Astrocyte of the spinal cord (primary cell): ENCODE measurements at regions not wholly inside any gene's neighbourhood (a gene's known extent, or its start where the extent isn't known, plus 50 kb on each side); places are given as distances from the start of the nearest gene placed in this dataset.
"Not testable (repeated sequence)": the region's sequence is repeated elsewhere in the genome, so short reads cannot be mapped to it uniquely, and the experiment has no call there.

Experiments
- DNase-seq: peaks from one replicate; pipeline ENCODE4 v3.0.0; 2011; ENCODE audit warnings: low read depth, low spot score
- H3K4me3 ChIP-seq: 2 replicates; pipeline ENCODE4 v1.5.1; 2011; ENCODE audit warnings: low read depth, mild to moderate bottlenecking, low read length, moderate library complexity
- in situ Hi-C: cut with HindIII; loops from 2 replicates; pipeline ENCODE4 v1.10.0; 2017; ENCODE audit warnings: low sequenced_read_pairs
- TF ChIP-seq, protein P1 (sequence below): IDR thresholded peaks from 2 replicates; pipeline ENCODE4 v1.5.1; 2012; ENCODE audit warnings: low read depth, mild to moderate bottlenecking, low read length, inconsistent platforms

- in situ Hi-C loops = no loop called here
- TF ChIP-seq, protein P1, sequence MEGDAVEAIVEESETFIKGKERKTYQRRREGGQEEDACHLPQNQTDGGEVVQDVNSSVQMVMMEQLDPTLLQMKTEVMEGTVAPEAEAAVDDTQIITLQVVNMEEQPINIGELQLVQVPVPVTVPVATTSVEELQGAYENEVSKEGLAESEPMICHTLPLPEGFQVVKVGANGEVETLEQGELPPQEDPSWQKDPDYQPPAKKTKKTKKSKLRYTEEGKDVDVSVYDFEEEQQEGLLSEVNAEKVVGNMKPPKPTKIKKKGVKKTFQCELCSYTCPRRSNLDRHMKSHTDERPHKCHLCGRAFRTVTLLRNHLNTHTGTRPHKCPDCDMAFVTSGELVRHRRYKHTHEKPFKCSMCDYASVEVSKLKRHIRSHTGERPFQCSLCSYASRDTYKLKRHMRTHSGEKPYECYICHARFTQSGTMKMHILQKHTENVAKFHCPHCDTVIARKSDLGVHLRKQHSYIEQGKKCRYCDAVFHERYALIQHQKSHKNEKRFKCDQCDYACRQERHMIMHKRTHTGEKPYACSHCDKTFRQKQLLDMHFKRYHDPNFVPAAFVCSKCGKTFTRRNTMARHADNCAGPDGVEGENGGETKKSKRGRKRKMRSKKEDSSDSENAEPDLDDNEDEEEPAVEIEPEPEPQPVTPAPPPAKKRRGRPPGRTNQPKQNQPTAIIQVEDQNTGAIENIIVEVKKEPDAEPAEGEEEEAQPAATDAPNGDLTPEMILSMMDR = no peak
- DNase-seq = no peak
These were observed 97.7 kb upstream of the KIF2A start for GRCh38 chr5:62208218-62208852.

DNA sequence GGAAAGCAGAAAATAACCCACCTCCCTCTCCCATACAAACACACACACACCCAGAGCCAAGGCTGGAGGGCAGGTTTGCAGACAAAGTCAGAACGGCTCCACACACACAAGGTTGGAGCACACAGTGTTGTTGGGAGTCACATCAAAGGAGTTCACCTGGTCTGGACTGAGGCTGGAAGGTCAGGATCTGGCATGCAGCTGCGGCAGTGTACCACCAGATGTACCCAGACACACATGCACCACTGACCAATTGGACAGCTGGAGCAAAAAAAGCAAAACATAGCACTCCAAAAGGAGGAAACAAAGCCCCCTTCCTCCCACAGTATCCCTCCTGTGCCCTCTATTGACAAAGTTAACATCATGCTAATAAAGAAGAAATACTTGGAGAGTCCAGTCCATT is 94.6 kb upstream of the KIF2A start:
- TF ChIP-seq, protein P1 = no peak
- no peak for DNase-seq
- in situ Hi-C loops = no loop called here
- H3K4me3 ChIP-seq = no peak overlapping the region

More at GRCh38 chr5:62208218-62208852, 97.7 kb upstream of the KIF2A start:
- no peak overlapping the region for H3K4me3 ChIP-seq

DNA sequence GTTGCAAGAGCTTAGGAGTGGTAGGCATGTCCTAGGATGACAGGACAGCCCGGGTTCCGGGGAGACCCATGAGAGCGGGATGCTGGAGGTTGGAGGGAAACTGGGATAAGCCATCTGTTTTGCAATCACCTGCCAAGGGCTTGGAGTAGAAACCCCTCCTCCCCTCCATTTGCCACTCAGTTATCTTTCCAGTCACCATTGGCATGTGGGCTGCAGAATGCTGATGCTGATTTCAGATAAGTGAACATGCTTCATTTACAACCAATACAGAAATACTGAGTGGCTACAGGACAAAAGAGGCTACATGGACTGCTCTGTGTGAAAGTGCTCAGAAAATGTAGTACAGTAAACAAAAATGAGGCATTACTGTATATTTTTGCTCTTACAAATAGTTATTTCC is 93.4 kb upstream of the KIF2A start:
- H3K4me3 ChIP-seq = no peak overlapping the region
- no peak for DNase-seq
- in situ Hi-C loops = no loop called here
- TF ChIP-seq, protein P1 = no peak

GRCh38 chr5:62214701-62215100 is 91.3 kb upstream of the KIF2A start:
- in situ Hi-C loops = no loop called here
- no peak for DNase-seq
- no peak overlapping the region for H3K4me3 ChIP-seq
- TF ChIP-seq, protein P1 = no peak

DNA sequence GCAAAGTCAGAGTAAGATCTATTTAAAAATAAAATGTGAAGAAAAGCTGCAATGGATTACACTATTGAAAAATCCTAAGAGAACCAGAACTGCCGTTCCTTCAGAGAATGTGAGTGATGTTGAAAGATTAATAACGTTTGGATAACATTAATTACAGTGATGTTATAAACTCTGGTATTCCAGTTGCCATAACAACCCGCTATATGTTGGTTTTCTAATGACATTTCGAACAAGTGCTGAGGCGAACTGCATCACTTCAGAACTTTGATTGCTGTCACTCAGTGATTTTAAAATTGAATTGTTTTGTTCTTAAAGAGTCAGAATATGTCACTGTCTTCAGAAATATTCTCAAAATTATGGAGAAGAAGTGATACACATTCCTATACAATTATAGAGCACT is 89.4 kb upstream of the KIF2A start:
- H3K4me3 ChIP-seq, DNase-seq, in situ Hi-C loops: not testable (repeated sequence)

DNA sequence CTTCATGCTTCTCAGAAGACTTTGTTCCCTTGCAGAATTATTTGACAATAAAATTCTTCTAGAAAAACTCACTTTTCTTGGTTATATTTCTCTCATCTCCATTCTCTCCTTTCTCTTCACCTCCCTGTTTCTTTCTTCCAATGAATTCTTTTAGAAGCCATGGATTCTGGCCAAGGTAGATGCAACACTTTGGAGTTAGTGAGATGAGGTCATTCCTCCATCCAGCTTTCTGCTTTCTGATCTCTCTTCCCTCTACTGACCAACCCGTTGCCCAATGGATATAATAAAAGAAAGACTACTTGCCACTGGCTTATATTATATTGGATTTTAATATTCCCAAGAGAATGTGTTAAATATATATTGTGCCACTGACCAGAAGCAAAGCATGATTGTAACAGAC is 88.9 kb upstream of the KIF2A start:
- H3K4me3 ChIP-seq, DNase-seq, in situ Hi-C loops: not testable (repeated sequence)

GRCh38 chr5:62218860-62219259 is 87.1 kb upstream of the KIF2A start:
- H3K4me3 ChIP-seq, in situ Hi-C loops, DNase-seq: not testable (repeated sequence)

- H3K4me3 ChIP-seq, DNase-seq, in situ Hi-C loops: not testable (repeated sequence)
These were observed 84.1 kb upstream of the KIF2A start for GRCh38 chr5:62221881-62222280.

GRCh38 chr5:62222305-62222704 is 83.7 kb upstream of the KIF2A start:
- H3K4me3 ChIP-seq, in situ Hi-C loops: not testable (repeated sequence)
- DNase-seq = peak; percentile 47
